GM03348 (cell line): ENCODE measurements at regions not wholly inside any gene's neighbourhood (a gene's known extent, or its start where the extent isn't known, plus 50 kb on each side); places are given as distances from the start of the nearest gene placed in this dataset.

Experiments
- DNase-seq: peaks from one replicate; pipeline ENCODE4 v3.0.0; 2012; ENCODE audit warnings: low spot score

GRCh38 chr7:130897515-130898419, 163.8 kb upstream of the KLF14 start:
- DNase-seq: no peak

GRCh38 chr7:130899071-130899560, 165.1 kb upstream of the KLF14 start:
- DNase-seq: no peak

GRCh38 chr7:130899638-130900401, 165.8 kb upstream of the KLF14 start:
- no peak for DNase-seq

- DNase-seq: no peak
These were observed 166.6 kb upstream of the KLF14 start for GRCh38 chr7:130900471-130901076.

GRCh38 chr7:130901209-130901783, 167.3 kb upstream of the KLF14 start:
- peak; percentile 83 for DNase-seq

- no peak for DNase-seq
These were observed 168.8 kb upstream of the KLF14 start for GRCh38 chr7:130902755-130903357.

GRCh38 chr7:130903358-130903974, 169.5 kb upstream of the KLF14 start:
- DNase-seq: peak; percentile 63

GRCh38 chr7:130904031-130904757, 170.2 kb upstream of the KLF14 start:
- DNase-seq: peak; percentile 52

GRCh38 chr7:130904792-130905191, 170.8 kb upstream of the KLF14 start:
- DNase-seq: no peak

- DNase-seq: no peak
These were observed 172.6 kb upstream of the KLF14 start for GRCh38 chr7:130906575-130906974.

- DNase-seq: no peak
These were observed 173.4 kb upstream of the KLF14 start for GRCh38 chr7:130907439-130907838.

GRCh38 chr7:130908345-130909160, 174.5 kb upstream of the KLF14 start:
- DNase-seq: no peak

GRCh38 chr7:130909161-130909836, 175.3 kb upstream of the KLF14 start:
- no peak for DNase-seq

GRCh38 chr7:130909881-130910672, 176.1 kb upstream of the KLF14 start:
- no peak for DNase-seq

- DNase-seq: no peak
These were observed 177.2 kb upstream of the KLF14 start for GRCh38 chr7:130910949-130911944.

GRCh38 chr7:130912082-130912861, 178.3 kb upstream of the KLF14 start:
- DNase-seq: no peak
